GM23338 (cell line): ENCODE measurements at regions not wholly inside any gene's neighbourhood (a gene's known extent, or its start where the extent isn't known, plus 50 kb on each side); places are given as distances from the start of the nearest gene placed in this dataset.

Experiments used
- ATAC-seq: fragments of 200-7000 bp; cut with Tn5 transposase; 3 replicates; pipeline ENCODE4 v1.9.1; 2020
- DNase-seq: peaks from one replicate; pipeline ENCODE4 v3.0.0-alpha.2; 2015; ENCODE audit warnings: low spot score
- H2AFZ ChIP-seq: fragments of 200-600 bp; sonication (generic); 2 replicates; pipeline ENCODE4 v1.8.0; 2016; ENCODE audit warnings: antibody characterized with exemption, mild to moderate bottlenecking, moderate library complexity
- H3F3A ChIP-seq: fragments of 200-600 bp; sonication (generic); replicated peaks from 2 replicates; pipeline ENCODE4 v1.8.0; 2017; ENCODE audit warnings: antibody characterized with exemption, mixed run types, low read depth
- H3K27ac ChIP-seq: fragments of 200-600 bp; sonication (generic); 2 replicates; pipeline ENCODE4 v1.6.1; 2016; ENCODE audit warnings: low read depth
- H3K27me3 ChIP-seq: fragments of 200-600 bp; sonication (generic); 2 replicates; pipeline ENCODE4 v1.8.0; 2016; ENCODE audit warnings: mild to moderate bottlenecking, mixed run types, moderate library complexity; ENCODE audit not compliant: insufficient read depth
- H3K36me3 ChIP-seq: fragments of 200-600 bp; sonication (generic); 2 replicates; pipeline ENCODE4 v1.8.0; 2016; ENCODE audit warnings: mild to moderate bottlenecking; ENCODE audit not compliant: insufficient read depth
- H3K4me1 ChIP-seq: fragments of 200-600 bp; sonication (generic); 2 replicates; pipeline ENCODE4 v1.8.0; 2016; ENCODE audit warnings: mild to moderate bottlenecking, moderate library complexity; ENCODE audit not compliant: insufficient read depth
- H3K4me2 ChIP-seq: fragments of 200-600 bp; sonication (generic); 2 replicates; pipeline ENCODE4 v1.7.1; 2017; ENCODE audit warnings: mixed run types
- H3K4me3 ChIP-seq: fragments of 200-600 bp; sonication (generic); 2 replicates; pipeline ENCODE4 v1.6.1; 2016; ENCODE audit warnings: mixed run types
- H3K79me2 ChIP-seq: fragments of 200-600 bp; sonication (generic); replicated peaks from 2 replicates; pipeline ENCODE4 v1.8.0; 2017; ENCODE audit warnings: mild to moderate bottlenecking; ENCODE audit not compliant: insufficient read depth
- H3K9me2 ChIP-seq: fragments of 200-600 bp; sonication (generic); 2 replicates; pipeline ENCODE4 v1.8.0; 2017; ENCODE audit not compliant: insufficient read depth
- H4K20me1 ChIP-seq: fragments of 200-600 bp; sonication (generic); replicated peaks from 2 replicates; pipeline ENCODE4 v1.8.0; 2017; ENCODE audit warnings: mild to moderate bottlenecking; ENCODE audit not compliant: insufficient read depth
- H3K27ac Mint-ChIP-seq: 2 replicates; pipeline ENCODE4 v1.8.0; 2020; ENCODE audit warnings: inconsistent platforms, mild to moderate bottlenecking, moderate library complexity, mixed read lengths
- H3K27me3 Mint-ChIP-seq: 3 replicates; pipeline ENCODE4 v1.8.0; 2022; ENCODE audit warnings: low read depth, mild to moderate bottlenecking, moderate library complexity, mixed read lengths, inconsistent platforms; ENCODE audit not compliant: insufficient read depth, poor library complexity
- H3K36me3 Mint-ChIP-seq: 3 replicates; pipeline ENCODE4 v1.8.0; 2021; ENCODE audit warnings: low read depth, mild to moderate bottlenecking, inconsistent platforms, moderate library complexity, mixed read lengths
- H3K4me1 Mint-ChIP-seq: 3 replicates; pipeline ENCODE4 v1.8.0; 2020; ENCODE audit warnings: mild to moderate bottlenecking, inconsistent platforms, mixed read lengths
- H3K4me3 Mint-ChIP-seq: 3 replicates; pipeline ENCODE4 v1.8.0; 2021; ENCODE audit warnings: moderate library complexity, mild to moderate bottlenecking, inconsistent platforms, mixed read lengths
- H3K9me3 Mint-ChIP-seq: 3 replicates; pipeline ENCODE4 v1.8.0; 2020; ENCODE audit warnings: moderate library complexity, mild to moderate bottlenecking, inconsistent platforms, mixed read lengths
- CREB1 ChIP-seq: fragments of 250-450 bp; sonication (Bioruptor Pico); IDR thresholded peaks from 2 replicates; pipeline ENCODE4 v1.5.0; 2020; ENCODE audit warnings: low read depth, mild to moderate bottlenecking, moderate library complexity
- EZH2 ChIP-seq: fragments of 200-600 bp; sonication (generic); IDR thresholded peaks from one replicate; pipeline ENCODE4 v1.8.0; 2017; ENCODE audit warnings: antibody characterized with exemption, mild to moderate bottlenecking, low read depth; ENCODE audit not compliant: unreplicated experiment
- EZH2phosphoT487 ChIP-seq: fragments of 200-600 bp; sonication (generic); IDR thresholded peaks from one replicate; pipeline ENCODE4 v1.8.1; 2018; ENCODE audit warnings: antibody characterized with exemption; ENCODE audit not compliant: unreplicated experiment
- POLR2AphosphoS5 ChIP-seq: IDR thresholded peaks from 2 replicates; pipeline ENCODE4 v1.6.1; 2016; ENCODE audit warnings: antibody characterized with exemption, low read depth
- ZNF114 ChIP-seq: fragments of 250-450 bp; sonication (Bioruptor Pico); IDR thresholded peaks from 2 replicates; pipeline ENCODE4 v1.5.0; 2020; ENCODE audit warnings: mild to moderate bottlenecking, moderate library complexity
- ZNF331 ChIP-seq: fragments of 250-450 bp; sonication (Bioruptor Pico); IDR thresholded peaks from 2 replicates; pipeline ENCODE4 v1.5.0; 2020; ENCODE audit warnings: low read depth, mild to moderate bottlenecking, moderate library complexity
- TF ChIP-seq, protein P1 (sequence below): fragments of 250-450 bp; sonication (Bioruptor Pico); IDR thresholded peaks from 2 replicates; pipeline ENCODE4 v1.5.0; 2020; ENCODE audit warnings: mild to moderate bottlenecking, moderate library complexity
- TF ChIP-seq, protein P2 (sequence below): IDR thresholded peaks from 2 replicates; pipeline ENCODE4 v1.6.1; 2016; ENCODE audit warnings: antibody characterized with exemption

DNA sequence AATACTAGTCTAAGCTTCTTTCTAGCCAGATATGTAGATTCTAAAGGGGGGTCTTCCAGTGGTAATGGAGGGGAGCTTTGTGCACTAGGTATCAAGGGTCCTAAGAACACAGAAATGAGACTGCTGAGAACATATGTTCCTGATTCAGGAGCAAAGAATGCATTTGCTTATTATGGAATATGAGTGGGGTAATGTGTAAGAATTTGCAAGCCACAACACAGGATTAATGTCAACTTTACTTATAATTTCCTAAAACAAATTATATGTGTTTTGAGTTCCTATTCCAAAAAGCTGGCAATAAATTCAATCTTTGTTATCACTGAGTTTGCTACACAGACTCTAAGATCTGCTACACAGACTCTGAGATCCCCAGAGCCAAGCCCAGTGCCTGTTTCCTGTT lies 357.0 kb upstream of the PTBP2 start:
- H3K4me1 Mint-ChIP-seq, result no peaks in the 10 kb centered on the region
- Histone ChIP-seq H3K27me3 (no peaks in the 10 kb centered on the region), H3F3A (no peaks in the 10 kb centered on the region), H3K4me3 (no peak overlapping the region), H3K79me2 (no peaks in the 10 kb centered on the region), H3K27ac (no peak overlapping the region), H3K36me3 (no peaks in the 10 kb centered on the region), H2AFZ (no peak overlapping the region), H4K20me1 (no peaks in the 10 kb centered on the region), H3K4me1 (no peaks in the 10 kb centered on the region), H3K9me2 (peaks cover 5% of the 10 kb centered on the region; the same call in 1 of the 2 replicates), H3K4me2 (no peak overlapping the region)
- no peak for ATAC-seq
- no peak for DNase-seq
- H3K4me3 Mint-ChIP-seq, result no peak overlapping the region
- no peaks in the 10 kb centered on the region; the same call in 2 of the 3 replicates for H3K9me3 Mint-ChIP-seq
- no peak overlapping the region for H3K27ac Mint-ChIP-seq
- no peak for TF ChIP-seq CREB1 (CRISPR knock-in tag)
- no peak for TF ChIP-seq POLR2AphosphoS5
- TF ChIP-seq EZH2phosphoT487, result no peak
- TF ChIP-seq, protein P1, sequence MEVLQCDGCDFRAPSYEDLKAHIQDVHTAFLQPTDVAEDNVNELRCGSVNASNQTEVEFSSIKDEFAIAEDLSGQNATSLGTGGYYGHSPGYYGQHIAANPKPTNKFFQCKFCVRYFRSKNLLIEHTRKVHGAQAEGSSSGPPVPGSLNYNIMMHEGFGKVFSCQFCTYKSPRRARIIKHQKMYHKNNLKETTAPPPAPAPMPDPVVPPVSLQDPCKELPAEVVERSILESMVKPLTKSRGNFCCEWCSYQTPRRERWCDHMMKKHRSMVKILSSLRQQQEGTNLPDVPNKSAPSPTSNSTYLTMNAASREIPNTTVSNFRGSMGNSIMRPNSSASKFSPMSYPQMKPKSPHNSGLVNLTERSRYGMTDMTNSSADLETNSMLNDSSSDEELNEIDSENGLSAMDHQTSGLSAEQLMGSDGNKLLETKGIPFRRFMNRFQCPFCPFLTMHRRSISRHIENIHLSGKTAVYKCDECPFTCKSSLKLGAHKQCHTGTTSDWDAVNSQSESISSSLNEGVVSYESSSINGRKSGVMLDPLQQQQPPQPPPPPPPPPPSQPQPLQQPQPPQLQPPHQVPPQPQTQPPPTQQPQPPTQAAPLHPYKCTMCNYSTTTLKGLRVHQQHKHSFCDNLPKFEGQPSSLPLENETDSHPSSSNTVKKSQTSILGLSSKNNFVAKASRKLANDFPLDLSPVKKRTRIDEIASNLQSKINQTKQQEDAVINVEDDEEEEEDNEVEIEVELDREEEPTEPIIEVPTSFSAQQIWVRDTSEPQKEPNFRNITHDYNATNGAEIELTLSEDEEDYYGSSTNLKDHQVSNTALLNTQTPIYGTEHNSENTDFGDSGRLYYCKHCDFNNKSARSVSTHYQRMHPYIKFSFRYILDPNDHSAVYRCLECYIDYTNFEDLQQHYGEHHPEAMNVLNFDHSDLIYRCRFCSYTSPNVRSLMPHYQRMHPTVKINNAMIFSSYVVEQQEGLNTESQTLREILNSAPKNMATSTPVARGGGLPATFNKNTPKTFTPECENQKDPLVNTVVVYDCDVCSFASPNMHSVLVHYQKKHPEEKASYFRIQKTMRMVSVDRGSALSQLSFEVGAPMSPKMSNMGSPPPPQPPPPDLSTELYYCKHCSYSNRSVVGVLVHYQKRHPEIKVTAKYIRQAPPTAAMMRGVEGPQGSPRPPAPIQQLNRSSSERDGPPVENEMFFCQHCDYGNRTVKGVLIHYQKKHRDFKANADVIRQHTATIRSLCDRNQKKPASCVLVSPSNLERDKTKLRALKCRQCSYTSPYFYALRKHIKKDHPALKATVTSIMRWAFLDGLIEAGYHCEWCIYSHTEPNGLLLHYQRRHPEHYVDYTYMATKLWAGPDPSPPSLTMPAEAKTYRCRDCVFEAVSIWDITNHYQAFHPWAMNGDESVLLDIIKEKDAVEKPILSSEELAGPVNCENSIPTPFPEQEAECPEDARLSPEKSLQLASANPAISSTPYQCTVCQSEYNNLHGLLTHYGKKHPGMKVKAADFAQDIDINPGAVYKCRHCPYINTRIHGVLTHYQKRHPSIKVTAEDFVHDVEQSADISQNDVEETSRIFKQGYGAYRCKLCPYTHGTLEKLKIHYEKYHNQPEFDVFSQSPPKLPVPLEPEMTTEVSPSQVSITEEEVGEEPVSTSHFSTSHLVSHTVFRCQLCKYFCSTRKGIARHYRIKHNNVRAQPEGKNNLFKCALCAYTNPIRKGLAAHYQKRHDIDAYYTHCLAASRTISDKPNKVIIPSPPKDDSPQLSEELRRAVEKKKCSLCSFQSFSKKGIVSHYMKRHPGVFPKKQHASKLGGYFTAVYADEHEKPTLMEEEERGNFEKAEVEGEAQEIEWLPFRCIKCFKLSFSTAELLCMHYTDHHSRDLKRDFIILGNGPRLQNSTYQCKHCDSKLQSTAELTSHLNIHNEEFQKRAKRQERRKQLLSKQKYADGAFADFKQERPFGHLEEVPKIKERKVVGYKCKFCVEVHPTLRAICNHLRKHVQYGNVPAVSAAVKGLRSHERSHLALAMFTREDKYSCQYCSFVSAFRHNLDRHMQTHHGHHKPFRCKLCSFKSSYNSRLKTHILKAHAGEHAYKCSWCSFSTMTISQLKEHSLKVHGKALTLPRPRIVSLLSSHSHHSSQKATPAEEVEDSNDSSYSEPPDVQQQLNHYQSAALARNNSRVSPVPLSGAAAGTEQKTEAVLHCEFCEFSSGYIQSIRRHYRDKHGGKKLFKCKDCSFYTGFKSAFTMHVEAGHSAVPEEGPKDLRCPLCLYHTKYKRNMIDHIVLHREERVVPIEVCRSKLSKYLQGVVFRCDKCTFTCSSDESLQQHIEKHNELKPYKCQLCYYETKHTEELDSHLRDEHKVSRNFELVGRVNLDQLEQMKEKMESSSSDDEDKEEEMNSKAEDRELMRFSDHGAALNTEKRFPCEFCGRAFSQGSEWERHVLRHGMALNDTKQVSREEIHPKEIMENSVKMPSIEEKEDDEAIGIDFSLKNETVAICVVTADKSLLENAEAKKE (CRISPR knock-in tag), result no peak
- H3K27me3 Mint-ChIP-seq, result no peaks in the 10 kb centered on the region
- H3K36me3 Mint-ChIP-seq, result no peaks in the 10 kb centered on the region

DNA sequence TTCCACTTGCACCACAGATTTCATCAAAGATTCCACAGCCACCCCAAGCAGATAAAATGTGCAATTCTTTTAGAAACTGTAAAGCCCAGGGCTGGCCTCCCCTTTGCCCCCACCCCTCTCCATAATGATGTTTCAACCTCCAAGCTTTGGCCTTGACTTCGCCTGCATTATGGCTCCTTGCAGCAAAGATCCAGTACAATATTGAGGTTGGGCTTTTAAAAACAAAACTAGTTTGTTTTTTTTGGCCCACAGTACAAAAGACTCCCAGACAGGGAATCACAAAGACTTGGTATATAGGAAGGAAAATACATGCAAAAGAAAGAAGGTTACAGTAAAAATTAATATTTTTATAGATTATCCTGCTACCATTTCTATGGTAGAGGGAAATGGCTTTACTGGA lies 356.5 kb upstream of the PTBP2 start:
- peaks cover 2% of the 10 kb centered on the region; the same call in 1 of the 3 replicates for H3K4me1 Mint-ChIP-seq
- Histone ChIP-seq H3K4me1 (no peaks in the 10 kb centered on the region), H4K20me1 (no peaks in the 10 kb centered on the region), H3K27me3 (no peaks in the 10 kb centered on the region), H3K27ac (no peak overlapping the region), H3F3A (no peaks in the 10 kb centered on the region), H3K79me2 (no peaks in the 10 kb centered on the region), H3K4me3 (no peak overlapping the region), H3K36me3 (no peaks in the 10 kb centered on the region), H2AFZ (no peak overlapping the region), H3K9me2 (peaks cover 7% of the 10 kb centered on the region; the same call in 1 of the 2 replicates), H3K4me2 (no peak overlapping the region)
- ATAC-seq (no peak), DNase-seq (no peak)
- H3K27me3 Mint-ChIP-seq, result no peaks in the 10 kb centered on the region
- H3K4me3 Mint-ChIP-seq, result no peak overlapping the region
- H3K36me3 Mint-ChIP-seq, result no peaks in the 10 kb centered on the region
- H3K9me3 Mint-ChIP-seq, result no peaks in the 10 kb centered on the region; the same call in 2 of the 3 replicates
- H3K27ac Mint-ChIP-seq, result no peak overlapping the region
- TF ChIP-seq, protein P2, sequence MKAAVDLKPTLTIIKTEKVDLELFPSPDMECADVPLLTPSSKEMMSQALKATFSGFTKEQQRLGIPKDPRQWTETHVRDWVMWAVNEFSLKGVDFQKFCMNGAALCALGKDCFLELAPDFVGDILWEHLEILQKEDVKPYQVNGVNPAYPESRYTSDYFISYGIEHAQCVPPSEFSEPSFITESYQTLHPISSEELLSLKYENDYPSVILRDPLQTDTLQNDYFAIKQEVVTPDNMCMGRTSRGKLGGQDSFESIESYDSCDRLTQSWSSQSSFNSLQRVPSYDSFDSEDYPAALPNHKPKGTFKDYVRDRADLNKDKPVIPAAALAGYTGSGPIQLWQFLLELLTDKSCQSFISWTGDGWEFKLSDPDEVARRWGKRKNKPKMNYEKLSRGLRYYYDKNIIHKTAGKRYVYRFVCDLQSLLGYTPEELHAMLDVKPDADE, result no peak
- TF ChIP-seq EZH2, result no peak
- no peak for TF ChIP-seq ZNF114
- TF ChIP-seq ZNF331 (CRISPR knock-in tag), result no peak
- no peak for TF ChIP-seq CREB1 (CRISPR knock-in tag)
- TF ChIP-seq POLR2AphosphoS5, result no peak
